ENCODE measurements at regions not wholly inside any gene's neighbourhood (a gene's known extent, or its start where the extent isn't known, plus 50 kb on each side); places are given as distances from the start of the nearest gene placed in this dataset.

DNA sequence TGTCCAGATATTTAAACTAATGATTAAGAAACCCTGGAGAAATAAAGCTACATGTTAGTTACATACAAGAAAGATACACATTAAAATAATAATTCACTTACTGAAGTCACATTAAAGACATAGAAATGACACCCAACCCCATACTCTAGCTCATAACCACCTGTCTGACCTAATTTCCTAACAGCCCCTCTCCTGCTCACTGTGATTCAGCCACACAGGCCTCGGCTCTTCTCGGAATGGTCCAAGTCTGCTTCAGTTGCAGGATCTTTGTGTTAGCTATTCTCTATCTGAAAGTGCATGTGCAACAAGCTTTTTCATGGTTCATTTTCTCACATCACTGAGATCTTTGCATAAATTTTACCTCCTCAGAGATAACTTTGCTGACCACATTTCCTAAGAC, 209.8 kb downstream of the TM2D1 start:
- no peak for TF ChIP-seq EZH2 (IDR thresholded peaks at IDR 0.05; ENCODE audit: insufficient read depth, low read length)
- TF ChIP-seq, protein P1, sequence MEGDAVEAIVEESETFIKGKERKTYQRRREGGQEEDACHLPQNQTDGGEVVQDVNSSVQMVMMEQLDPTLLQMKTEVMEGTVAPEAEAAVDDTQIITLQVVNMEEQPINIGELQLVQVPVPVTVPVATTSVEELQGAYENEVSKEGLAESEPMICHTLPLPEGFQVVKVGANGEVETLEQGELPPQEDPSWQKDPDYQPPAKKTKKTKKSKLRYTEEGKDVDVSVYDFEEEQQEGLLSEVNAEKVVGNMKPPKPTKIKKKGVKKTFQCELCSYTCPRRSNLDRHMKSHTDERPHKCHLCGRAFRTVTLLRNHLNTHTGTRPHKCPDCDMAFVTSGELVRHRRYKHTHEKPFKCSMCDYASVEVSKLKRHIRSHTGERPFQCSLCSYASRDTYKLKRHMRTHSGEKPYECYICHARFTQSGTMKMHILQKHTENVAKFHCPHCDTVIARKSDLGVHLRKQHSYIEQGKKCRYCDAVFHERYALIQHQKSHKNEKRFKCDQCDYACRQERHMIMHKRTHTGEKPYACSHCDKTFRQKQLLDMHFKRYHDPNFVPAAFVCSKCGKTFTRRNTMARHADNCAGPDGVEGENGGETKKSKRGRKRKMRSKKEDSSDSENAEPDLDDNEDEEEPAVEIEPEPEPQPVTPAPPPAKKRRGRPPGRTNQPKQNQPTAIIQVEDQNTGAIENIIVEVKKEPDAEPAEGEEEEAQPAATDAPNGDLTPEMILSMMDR (IDR thresholded peaks at IDR 0.05; ENCODE audit: insufficient read depth, low read depth, low read length): no peak
